CD4-positive, CD25-positive, alpha-beta regulatory T cell (primary cell): ENCODE measurements at regions not wholly inside any gene's neighbourhood (a gene's known extent, or its start where the extent isn't known, plus 50 kb on each side); places are given as distances from the start of the nearest gene placed in this dataset.

Experiments used
- ATAC-seq, 2 donors: fragments of 150-1000 bp; cut with Tn5 transposase; one replicate each; pipeline ENCODE4 v1.10.0; 2021; ENCODE audit warnings: low read depth in 2 of 2, moderate number of reproducible peaks in 2 of 2, moderate library complexity in 1 of 2
- DNase-seq, 3 donors: peaks; one replicate each; pipeline versions ENCODE4 v3.0.0 to v3.0.0-alpha.2; 2012 to 2022; ENCODE audit warnings: mixed read lengths in 1 of 3
- H3K27ac ChIP-seq: one replicate; pipeline ENCODE4 v1.7.0; 2013; ENCODE audit warnings: mild to moderate bottlenecking, low read length; ENCODE audit not compliant: insufficient read depth, poor library complexity, severe bottlenecking
- H3K27me3 ChIP-seq: one replicate; pipeline ENCODE4 v1.7.0; 2013; ENCODE audit warnings: low read length; ENCODE audit not compliant: control insufficient read depth, insufficient read depth
- H3K36me3 ChIP-seq: one replicate; pipeline ENCODE4 v1.7.0; 2013; ENCODE audit warnings: mild to moderate bottlenecking, low read length, moderate library complexity; ENCODE audit not compliant: control insufficient read depth, insufficient read depth
- H3K4me1 ChIP-seq: 2 replicates; pipeline ENCODE4 v1.7.0; 2013; ENCODE audit warnings: mild to moderate bottlenecking, low read length; ENCODE audit not compliant: insufficient read depth, control insufficient read depth, poor library complexity, severe bottlenecking
- H3K4me3 ChIP-seq: one replicate; pipeline ENCODE4 v1.7.0; 2013; ENCODE audit warnings: low read depth, mild to moderate bottlenecking, low read length, moderate library complexity
- H3K9me3 ChIP-seq, 2 experiments: 1 replicate in 1 of 2; 2 replicates in 1 of 2; pipeline ENCODE4 v1.7.0; 2013; ENCODE audit warnings: low read length in 2 of 2, mild to moderate bottlenecking in 1 of 2, moderate library complexity in 1 of 2; ENCODE audit not compliant: control insufficient read depth in 2 of 2
- H3K27ac Mint-ChIP-seq, 3 donors: one replicate each; pipeline ENCODE4 v1.8.0; 2020 to 2022; ENCODE audit warnings: mild to moderate bottlenecking in 3 of 3, mixed read lengths in 3 of 3, moderate library complexity in 2 of 3
- H3K27me3 Mint-ChIP-seq: one replicate; pipeline ENCODE4 v1.8.0; 2022; ENCODE audit warnings: mild to moderate bottlenecking, mixed read lengths
- H3K36me3 Mint-ChIP-seq: one replicate; pipeline ENCODE4 v1.8.0; 2020; ENCODE audit warnings: mixed read lengths
- H3K4me1 Mint-ChIP-seq, 4 donors: one replicate each; pipeline ENCODE4 v1.8.0; 2020 to 2022; ENCODE audit warnings: mixed read lengths in 4 of 4, mild to moderate bottlenecking in 1 of 4
- H3K4me3 Mint-ChIP-seq, 4 donors: one replicate each; pipeline ENCODE4 v1.8.0; 2020 to 2022; ENCODE audit warnings: mild to moderate bottlenecking in 4 of 4, mixed read lengths in 4 of 4, moderate library complexity in 3 of 4
- H3K9me3 Mint-ChIP-seq, 7 donors: one replicate each; pipeline ENCODE4 v1.8.0; 2020 to 2022; ENCODE audit warnings: mixed read lengths in 7 of 7, mild to moderate bottlenecking in 3 of 7, moderate library complexity in 2 of 7

- H3K27ac Mint-ChIP-seq: no peak overlapping the region
- Histone ChIP-seq H3K9me3 (peaks cover 0 to 8% of the 10 kb centered on the region in 2 experiments), H3K27me3 (no peaks in the 10 kb centered on the region), H3K36me3 (no peaks in the 10 kb centered on the region), H3K27ac (no peak overlapping the region), H3K4me1 (no peaks in the 10 kb centered on the region), H3K4me3 (no peak overlapping the region)
- no peaks in the 10 kb centered on the region for H3K27me3 Mint-ChIP-seq
- H3K4me3 Mint-ChIP-seq: no peak overlapping the region
- no peak for DNase-seq
- no peaks in the 10 kb centered on the region for H3K4me1 Mint-ChIP-seq
- no peaks in the 10 kb centered on the region for H3K36me3 Mint-ChIP-seq
- H3K9me3 Mint-ChIP-seq: peaks cover 0 to 14% (median 2%) of the 10 kb centered on the region in 7 donors
- ATAC-seq: no peak
Observed at GRCh38 chr9:29701971-29702370, 2128.7 kb upstream of the C9orf72 start.

GRCh38 chr9:29714860-29715259, 2141.6 kb upstream of the C9orf72 start:
- Histone ChIP-seq H3K36me3 (no peaks in the 10 kb centered on the region), H3K9me3 (peaks cover 0 to 2% of the 10 kb centered on the region in 2 experiments), H3K4me3 (no peak overlapping the region), H3K27me3 (no peaks in the 10 kb centered on the region), H3K4me1 (no peaks in the 10 kb centered on the region), H3K27ac (no peak overlapping the region)
- Mint-ChIP-seq H3K4me3 (no peak overlapping the region), H3K36me3 (no peaks in the 10 kb centered on the region), H3K27ac (no peak overlapping the region), H3K4me1 (no peaks in the 10 kb centered on the region), H3K27me3 (no peaks in the 10 kb centered on the region), H3K9me3 (peaks cover 0 to 21% (median 3%) of the 10 kb centered on the region in 7 donors)
- ATAC-seq (no peak), DNase-seq (no peak)

GRCh38 chr9:29717631-29718030, 2144.3 kb upstream of the C9orf72 start:
- Mint-ChIP-seq H3K27me3 (no peaks in the 10 kb centered on the region), H3K9me3 (peaks cover 0 to 21% (median 3%) of the 10 kb centered on the region in 7 donors), H3K27ac (no peak overlapping the region), H3K36me3 (no peaks in the 10 kb centered on the region), H3K4me1 (no peaks in the 10 kb centered on the region), H3K4me3 (no peak overlapping the region)
- H3K9me3 ChIP-seq: peaks cover 0 to 2% of the 10 kb centered on the region in 2 experiments
- DNase-seq: no peak
- H3K4me3 ChIP-seq: no peak overlapping the region
- H3K36me3 ChIP-seq: no peaks in the 10 kb centered on the region
- no peaks in the 10 kb centered on the region for H3K4me1 ChIP-seq
- no peak overlapping the region for H3K27ac ChIP-seq
- H3K27me3 ChIP-seq: no peaks in the 10 kb centered on the region
- no peak for ATAC-seq

GRCh38 chr9:29730163-29730562, 2156.9 kb upstream of the C9orf72 start:
- Mint-ChIP-seq H3K4me3 (no peak overlapping the region), H3K9me3 (peaks cover 3 to 18% (median 7%) of the 10 kb centered on the region in 7 donors), H3K4me1 (no peaks in the 10 kb centered on the region), H3K27ac (no peak overlapping the region), H3K27me3 (no peaks in the 10 kb centered on the region), H3K36me3 (no peaks in the 10 kb centered on the region)
- no peaks in the 10 kb centered on the region for H3K36me3 ChIP-seq
- H3K4me1 ChIP-seq: no peaks in the 10 kb centered on the region
- peaks cover 0 to 20% of the 10 kb centered on the region in 2 experiments for H3K9me3 ChIP-seq
- no peak overlapping the region for H3K27ac ChIP-seq
- ATAC-seq (no peak), DNase-seq (no peak)
- no peaks in the 10 kb centered on the region for H3K27me3 ChIP-seq
- H3K4me3 ChIP-seq: no peak overlapping the region

- Mint-ChIP-seq H3K9me3 (peaks cover 3 to 15% (median 5%) of the 10 kb centered on the region in 7 donors), H3K4me1 (no peaks in the 10 kb centered on the region), H3K36me3 (no peaks in the 10 kb centered on the region), H3K4me3 (no peak overlapping the region), H3K27me3 (no peaks in the 10 kb centered on the region), H3K27ac (no peak overlapping the region)
- Histone ChIP-seq H3K27ac (no peak overlapping the region), H3K4me1 (no peaks in the 10 kb centered on the region), H3K27me3 (no peaks in the 10 kb centered on the region), H3K9me3 (no peaks in the 10 kb centered on the region), H3K36me3 (no peaks in the 10 kb centered on the region), H3K4me3 (no peak overlapping the region)
- ATAC-seq (no peak), DNase-seq (no peak)
Observed at GRCh38 chr9:29740518-29740917, 2167.2 kb upstream of the C9orf72 start.

- H3K4me3 Mint-ChIP-seq: no peak overlapping the region
- Histone ChIP-seq H3K4me3 (no peak overlapping the region), H3K27ac (no peak overlapping the region), H3K36me3 (no peaks in the 10 kb centered on the region), H3K4me1 (no peaks in the 10 kb centered on the region), H3K27me3 (no peaks in the 10 kb centered on the region), H3K9me3 (no peaks in the 10 kb centered on the region)
- H3K27ac Mint-ChIP-seq: no peak overlapping the region
- H3K4me1 Mint-ChIP-seq: no peaks in the 10 kb centered on the region
- no peak for DNase-seq
- H3K36me3 Mint-ChIP-seq: no peaks in the 10 kb centered on the region
- H3K9me3 Mint-ChIP-seq: peaks cover 3 to 19% (median 5%) of the 10 kb centered on the region in 7 donors
- no peak for ATAC-seq
- H3K27me3 Mint-ChIP-seq: no peaks in the 10 kb centered on the region
Observed at GRCh38 chr9:29741169-29741568, 2167.9 kb upstream of the C9orf72 start.

- no peak for DNase-seq
- Histone ChIP-seq H3K27ac (no peak overlapping the region), H3K4me1 (no peaks in the 10 kb centered on the region), H3K4me3 (no peak overlapping the region), H3K9me3 (no peaks in the 10 kb centered on the region), H3K27me3 (no peaks in the 10 kb centered on the region), H3K36me3 (no peaks in the 10 kb centered on the region)
- H3K36me3 Mint-ChIP-seq: no peaks in the 10 kb centered on the region
- no peaks in the 10 kb centered on the region for H3K4me1 Mint-ChIP-seq
- peaks cover 0 to 6% (median 5%) of the 10 kb centered on the region in 7 donors for H3K9me3 Mint-ChIP-seq
- H3K27me3 Mint-ChIP-seq: no peaks in the 10 kb centered on the region
- H3K4me3 Mint-ChIP-seq: no peak overlapping the region
- ATAC-seq: no peak
- no peak overlapping the region for H3K27ac Mint-ChIP-seq
Observed at GRCh38 chr9:29750062-29750461, 2176.8 kb upstream of the C9orf72 start.

GRCh38 chr9:29751226-29751625, 2177.9 kb upstream of the C9orf72 start:
- Mint-ChIP-seq H3K4me3 (no peak overlapping the region), H3K27me3 (no peaks in the 10 kb centered on the region), H3K36me3 (no peaks in the 10 kb centered on the region), H3K4me1 (no peaks in the 10 kb centered on the region), H3K9me3 (peaks cover 0 to 5% (median 2%) of the 10 kb centered on the region in 7 donors), H3K27ac (no peak overlapping the region)
- no peak for DNase-seq
- no peak for ATAC-seq
- no peak overlapping the region for H3K27ac ChIP-seq
- no peaks in the 10 kb centered on the region for H3K4me1 ChIP-seq
- no peaks in the 10 kb centered on the region for H3K27me3 ChIP-seq
- no peak overlapping the region for H3K4me3 ChIP-seq
- no peaks in the 10 kb centered on the region for H3K9me3 ChIP-seq
- no peaks in the 10 kb centered on the region for H3K36me3 ChIP-seq
